Activated CD8-positive, alpha-beta memory T cell treated with anti-CD3 and anti-CD28 coated beads, Interleukin-2, amount 50 U/mL, for 24 hours (primary cell): ENCODE measurements at regions not wholly inside any gene's neighbourhood (a gene's known extent, or its start where the extent isn't known, plus 50 kb on each side); places are given as distances from the start of the nearest gene placed in this dataset.

Source experiments
- DNase-seq: peaks from one replicate; pipeline ENCODE4 v3.0.0-alpha.2; 2020; ENCODE audit errors: extremely low read depth

GRCh38 chr6:6891125-6891721 lies 216.5 kb upstream of the RREB1 start:
- DNase-seq, result no peak

- no peak for DNase-seq
Observed at GRCh38 chr6:6891949-6892461, 215.8 kb upstream of the RREB1 start.

- no peak for DNase-seq
Observed at GRCh38 chr6:6892744-6893583, 214.8 kb upstream of the RREB1 start.

GRCh38 chr6:6893701-6894100 lies 214.1 kb upstream of the RREB1 start:
- DNase-seq, result no peak

- DNase-seq, result no peak
Observed at GRCh38 chr6:6895929-6896328, 211.8 kb upstream of the RREB1 start.

GRCh38 chr6:6897140-6897539 lies 210.6 kb upstream of the RREB1 start:
- no peak for DNase-seq

- DNase-seq, result no peak
Observed at GRCh38 chr6:6900569-6901204, 207.1 kb upstream of the RREB1 start.

GRCh38 chr6:6901205-6901719 lies 206.5 kb upstream of the RREB1 start:
- DNase-seq, result no peak

GRCh38 chr6:6901945-6902344 lies 205.8 kb upstream of the RREB1 start:
- DNase-seq, result no peak

- DNase-seq, result no peak
Observed at GRCh38 chr6:6905961-6906518, 201.7 kb upstream of the RREB1 start.

- no peak for DNase-seq
Observed at GRCh38 chr6:6906570-6907213, 201.1 kb upstream of the RREB1 start.

GRCh38 chr6:6907286-6907685 lies 200.5 kb upstream of the RREB1 start:
- DNase-seq, result no peak

- no peak for DNase-seq
Observed at GRCh38 chr6:6908121-6908520, 199.6 kb upstream of the RREB1 start.

GRCh38 chr6:6909111-6909510 lies 198.7 kb upstream of the RREB1 start:
- no peak for DNase-seq

- DNase-seq, result no peak
Observed at GRCh38 chr6:6910734-6911295, 196.9 kb upstream of the RREB1 start.

- DNase-seq, result no peak
Observed at GRCh38 chr6:6911391-6911790, 196.4 kb upstream of the RREB1 start.

- no peak for DNase-seq
Observed at GRCh38 chr6:6912817-6913744, 194.7 kb upstream of the RREB1 start.

- no peak for DNase-seq
Observed at GRCh38 chr6:6915219-6915618, 192.5 kb upstream of the RREB1 start.

- DNase-seq, result no peak
Observed at GRCh38 chr6:6915813-6916547, 191.8 kb upstream of the RREB1 start.

- no peak for DNase-seq
Observed at GRCh38 chr6:6916598-6916997, 191.2 kb upstream of the RREB1 start.
